ENCODE measurements at regions not wholly inside any gene's neighbourhood (a gene's known extent, or its start where the extent isn't known, plus 50 kb on each side); places are given as distances from the start of the nearest gene placed in this dataset.

GRCh38 chr10:85508159-85508558, 858.4 kb downstream of the GRID1 start:
- H3K27ac Mint-ChIP-seq = no peak overlapping the region
- Histone ChIP-seq H3K4me1 (ENCODE audit: control insufficient read depth in 1 of 2, insufficient read depth in 2 of 2, low read length in 2 of 2) (no peaks in the 10 kb centered on the region), H4K20me1 (ENCODE audit: insufficient read depth, low read length) (no peaks in the 10 kb centered on the region), H3K4me2 (replicated peaks; ENCODE audit: extremely low read depth, low read length, poor library complexity, severe bottlenecking) (no peak overlapping the region), H3K27me3 (ENCODE audit: control insufficient read depth in 2 of 2, insufficient read depth in 2 of 2, low read length in 2 of 2) (no peaks in the 10 kb centered on the region), H3K27ac (ENCODE audit: low read depth in 1 of 2, low read length in 2 of 2) (no peak overlapping the region), H3K4me3 (replicated peaks in 1 of 3; ENCODE audit: low read depth in 2 of 3, low read length in 3 of 3) (no peak overlapping the region), H3K36me3 (replicated peaks in 1 of 2; ENCODE audit: control insufficient read depth in 1 of 2, insufficient read depth in 2 of 2, low read length in 2 of 2) (no peaks in the 10 kb centered on the region), H2AFZ (ENCODE audit: insufficient read depth, low read depth, low read length, poor library complexity, severe bottlenecking) (no peak overlapping the region), H3K9ac (ENCODE audit: insufficient read depth, low read length, poor library complexity, severe bottlenecking) (no peak overlapping the region), H3K79me2 (ENCODE audit: insufficient read depth, low read length) (no peaks in the 10 kb centered on the region), H3K9me3 (replicated peaks in 1 of 2; ENCODE audit: control insufficient read depth in 1 of 2, insufficient read depth in 1 of 2, low read length in 2 of 2) (peaks cover 0 to 14% of the 10 kb centered on the region in 2 donors)
- no peak for DNase-seq
- intact Hi-C loops (cut with micrococcal nuclease) = no loop called here
- H3K27me3 Mint-ChIP-seq (ENCODE audit: low read depth in 3 of 3) = no peaks in the 10 kb centered on the region
- H3K9me3 Mint-ChIP-seq = peaks cover 4 to 20% (median 8%) of the 10 kb centered on the region in 7 donors
- no peaks in the 10 kb centered on the region for H3K4me1 Mint-ChIP-seq
- no peak for TF ChIP-seq CTCF (IDR thresholded peaks at IDR 0.05)
- H3K36me3 Mint-ChIP-seq = no peaks in the 10 kb centered on the region
- H3K4me3 Mint-ChIP-seq = no peak overlapping the region
- 80% methylated on average over 1 of the region's 2 CpGs for WGBS (ENCODE audit: insufficient coverage)

GRCh38 chr10:85510682-85511081, 855.9 kb downstream of the GRID1 start:
- Mint-ChIP-seq H3K36me3 (no peaks in the 10 kb centered on the region), H3K4me1 (no peaks in the 10 kb centered on the region), H3K27ac (no peak overlapping the region), H3K27me3 (ENCODE audit: low read depth in 3 of 3) (no peaks in the 10 kb centered on the region), H3K9me3 (peaks cover 0 to 7% (median 0%) of the 10 kb centered on the region in 7 donors), H3K4me3 (no peak overlapping the region)
- Histone ChIP-seq H3K27me3 (ENCODE audit: control insufficient read depth in 2 of 2, insufficient read depth in 2 of 2, low read length in 2 of 2) (no peaks in the 10 kb centered on the region), H4K20me1 (ENCODE audit: insufficient read depth, low read length) (no peaks in the 10 kb centered on the region), H3K79me2 (ENCODE audit: insufficient read depth, low read length) (no peaks in the 10 kb centered on the region), H3K9me3 (replicated peaks in 1 of 2; ENCODE audit: control insufficient read depth in 1 of 2, insufficient read depth in 1 of 2, low read length in 2 of 2) (peaks cover 0 to 3% of the 10 kb centered on the region in 2 donors), H3K36me3 (replicated peaks in 1 of 2; ENCODE audit: control insufficient read depth in 1 of 2, insufficient read depth in 2 of 2, low read length in 2 of 2) (no peaks in the 10 kb centered on the region), H3K4me3 (replicated peaks in 1 of 3; ENCODE audit: low read depth in 2 of 3, low read length in 3 of 3) (no peak overlapping the region), H3K4me2 (replicated peaks; ENCODE audit: extremely low read depth, low read length, poor library complexity, severe bottlenecking) (no peak overlapping the region), H2AFZ (ENCODE audit: insufficient read depth, low read depth, low read length, poor library complexity, severe bottlenecking) (no peak overlapping the region), H3K4me1 (ENCODE audit: control insufficient read depth in 1 of 2, insufficient read depth in 2 of 2, low read length in 2 of 2) (no peaks in the 10 kb centered on the region), H3K9ac (ENCODE audit: insufficient read depth, low read length, poor library complexity, severe bottlenecking) (no peak overlapping the region), H3K27ac (ENCODE audit: low read depth in 1 of 2, low read length in 2 of 2) (no peak overlapping the region)
- TF ChIP-seq CTCF (IDR thresholded peaks at IDR 0.05) = no peak
- WGBS (ENCODE audit: insufficient coverage) = 100% methylated on average over 1 of the region's 5 CpGs
- intact Hi-C loops (cut with micrococcal nuclease) = no loop called here
- DNase-seq = no peak
